ENCODE measurements at regions not wholly inside any gene's neighbourhood (a gene's known extent, or its start where the extent isn't known, plus 50 kb on each side); places are given as distances from the start of the nearest gene placed in this dataset.

DNA sequence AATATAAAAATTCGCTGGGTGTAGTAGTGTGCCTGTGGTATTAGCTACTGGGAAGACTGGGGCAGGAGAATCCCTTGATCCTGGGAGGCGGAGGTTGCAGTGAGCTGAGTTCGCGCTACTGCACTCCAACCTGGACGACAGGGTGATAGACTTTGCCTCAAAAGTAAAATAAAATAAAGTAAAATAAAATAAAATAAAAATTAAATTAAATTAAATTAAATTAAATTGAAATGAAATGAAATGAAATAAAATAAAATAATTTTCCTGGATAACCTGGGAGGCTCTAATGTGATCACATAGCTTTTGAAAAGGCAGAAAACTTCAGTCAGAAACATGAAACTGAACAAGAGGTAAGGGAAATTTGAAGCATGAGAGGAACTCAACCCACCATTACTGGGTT, 818.4 kb upstream of the ATXN7L3B start:
- TF ChIP-seq, protein P1, sequence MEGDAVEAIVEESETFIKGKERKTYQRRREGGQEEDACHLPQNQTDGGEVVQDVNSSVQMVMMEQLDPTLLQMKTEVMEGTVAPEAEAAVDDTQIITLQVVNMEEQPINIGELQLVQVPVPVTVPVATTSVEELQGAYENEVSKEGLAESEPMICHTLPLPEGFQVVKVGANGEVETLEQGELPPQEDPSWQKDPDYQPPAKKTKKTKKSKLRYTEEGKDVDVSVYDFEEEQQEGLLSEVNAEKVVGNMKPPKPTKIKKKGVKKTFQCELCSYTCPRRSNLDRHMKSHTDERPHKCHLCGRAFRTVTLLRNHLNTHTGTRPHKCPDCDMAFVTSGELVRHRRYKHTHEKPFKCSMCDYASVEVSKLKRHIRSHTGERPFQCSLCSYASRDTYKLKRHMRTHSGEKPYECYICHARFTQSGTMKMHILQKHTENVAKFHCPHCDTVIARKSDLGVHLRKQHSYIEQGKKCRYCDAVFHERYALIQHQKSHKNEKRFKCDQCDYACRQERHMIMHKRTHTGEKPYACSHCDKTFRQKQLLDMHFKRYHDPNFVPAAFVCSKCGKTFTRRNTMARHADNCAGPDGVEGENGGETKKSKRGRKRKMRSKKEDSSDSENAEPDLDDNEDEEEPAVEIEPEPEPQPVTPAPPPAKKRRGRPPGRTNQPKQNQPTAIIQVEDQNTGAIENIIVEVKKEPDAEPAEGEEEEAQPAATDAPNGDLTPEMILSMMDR (IDR thresholded peaks at IDR 0.05): no peak
- TF ChIP-seq EZH2 (IDR thresholded peaks at IDR 0.05; ENCODE audit: borderline replicate concordance, insufficient read depth, low read depth, low read length, poor library complexity, severe bottlenecking): no peak

All from B cell (primary cell).